HepG2 (cell line): ENCODE measurements at regions not wholly inside any gene's neighbourhood (a gene's known extent, or its start where the extent isn't known, plus 50 kb on each side); places are given as distances from the start of the nearest gene placed in this dataset.

Experiments
- ATAC-seq: fragments of 200-7000 bp; cut with Tn5 transposase; 3 replicates; pipeline ENCODE4 v1.9.1; 2020; ENCODE audit warnings: mild to moderate bottlenecking, moderate library complexity
- BruUV-seq: library from RNA; stranded (reverse); fragments of 400-500 nt; replicated peaks from 2 replicates; lab custom pipeline; 2021; lab: Mats Ljungman, UMichigan
- CTCF ChIA-PET: fragments of 300-600 bp; formaldehyde crosslinking; extraction: SDS; loops from one replicate; lab custom pipeline; 2021; ENCODE audit warnings: low total read pairs, inconsistent platforms, low intra/inter-chr PET ratio; lab: Yijun Ruan, JAX
- POLR2A ChIA-PET: fragments of 350-600 bp; sonication (Branson Sonifier 250); formaldehyde crosslinking; loops from one replicate; lab custom pipeline; 2020; ENCODE audit warnings: antibody characterized with exemption, inconsistent platforms; lab: Yijun Ruan, JAX
- DNase-seq: peaks from one replicate; pipeline ENCODE4 v3.0.0-alpha.2; 2015; ENCODE audit warnings: low spot score
- FAIRE-seq: peaks from 3 replicates; lab custom pipeline; 2011; peaks lifted over from hg19 to GRCh38; lab: Jason Lieb, UNC
- H2AFZ ChIP-seq: one replicate; pipeline ENCODE4 v1.6.1; 2011; ENCODE audit warnings: low read length, inconsistent platforms
- H3K27ac ChIP-seq: fragments of 300-600 bp; 3 replicates; pipeline ENCODE4 v1.8.0; 2011; ENCODE audit warnings: mixed run types, mild to moderate bottlenecking, mixed read lengths, low read length, inconsistent platforms; ENCODE audit not compliant: insufficient read depth; ENCODE audit errors: extremely low read length
- H3K27me3 ChIP-seq, 2 experiments: fragments of 200-600 bp in 1 of 2; 2 replicates in 1 of 2; 3 replicates in 1 of 2; pipeline versions ENCODE4 v1.6.0 to v1.8.0; 2011; ENCODE audit warnings: low read length in 2 of 2, mild to moderate bottlenecking in 2 of 2, moderate library complexity in 2 of 2, inconsistent platforms in 1 of 2; ENCODE audit not compliant: insufficient read depth in 2 of 2, control insufficient read depth in 1 of 2
- H3K36me3 ChIP-seq, 2 experiments: fragments of 200-600 bp in 1 of 2; replicated peaks in 1 of 2; 2 replicates in 1 of 2; 3 replicates in 1 of 2; pipeline versions ENCODE4 v1.5.1 to v1.8.0; 2011; ENCODE audit warnings: low read length in 2 of 2, inconsistent platforms in 1 of 2; ENCODE audit not compliant: insufficient read depth in 2 of 2, control insufficient read depth in 1 of 2
- H3K4me1 ChIP-seq: 2 replicates; pipeline ENCODE4 v1.5.1; 2012; ENCODE audit warnings: low read length, inconsistent platforms; ENCODE audit not compliant: insufficient read depth
- H3K4me2 ChIP-seq: 2 replicates; pipeline ENCODE4 v1.6.0; 2011; ENCODE audit warnings: low read depth, low read length, inconsistent platforms
- H3K4me3 ChIP-seq, 3 experiments: fragments of 200-600 bp in 1 of 3; sonication (generic), shearing (Covaris generic) in 1 of 3; replicated peaks in 1 of 3; 2 replicates each; pipeline ENCODE4 v1.5.1; 2011 to 2016; ENCODE audit warnings: low read length in 3 of 3, inconsistent platforms in 2 of 3, low read depth in 2 of 3, mild to moderate bottlenecking in 2 of 3, control low read depth in 1 of 3, mixed read lengths in 1 of 3; ENCODE audit not compliant: insufficient read depth in 1 of 3
- H3K79me2 ChIP-seq: one replicate; pipeline ENCODE4 v1.6.1; 2011; ENCODE audit warnings: low read length, inconsistent platforms; ENCODE audit not compliant: insufficient read depth
- H3K9ac ChIP-seq: 2 replicates; pipeline ENCODE4 v1.6.0; 2011; ENCODE audit warnings: mild to moderate bottlenecking, low read depth, low read length, inconsistent platforms; ENCODE audit not compliant: insufficient read depth
- H3K9me3 ChIP-seq: 2 replicates; pipeline ENCODE4 v1.5.1; 2012; ENCODE audit warnings: mild to moderate bottlenecking, low read length
- H4K20me1 ChIP-seq: 2 replicates; pipeline ENCODE4 v1.6.0; 2011; ENCODE audit warnings: inconsistent platforms, mild to moderate bottlenecking, low read length, moderate library complexity; ENCODE audit not compliant: insufficient read depth
- BCLAF1 ChIP-seq: fragments of 450-650 bp; IDR thresholded peaks from 2 replicates; pipeline ENCODE4 v1.6.1; 2017; ENCODE audit warnings: mild to moderate bottlenecking
- CEBPZ ChIP-seq: IDR thresholded peaks from 2 replicates; pipeline ENCODE4 v1.6.1; 2012; ENCODE audit warnings: low read length, improper control_type of control experiment
- ELF1 ChIP-seq: sonication (generic); formaldehyde crosslinking; IDR thresholded peaks from 2 replicates; pipeline ENCODE4 v1.4.0; 2020; ENCODE audit warnings: missing genetic modification reagents
- EZH2 ChIP-seq: conservative IDR thresholded peaks from 2 replicates; pipeline ENCODE4 v1.6.1; 2012; ENCODE audit warnings: mild to moderate bottlenecking, low read depth, low read length, moderate library complexity
- RBM39 ChIP-seq: fragments of 200-400 bp; formaldehyde crosslinking; IDR thresholded peaks from one replicate; pipeline ENCODE4 v1.6.1; 2018; ENCODE audit warnings: antibody characterized with exemption, mild to moderate bottlenecking, low read depth, low read length; ENCODE audit not compliant: poor library complexity, severe bottlenecking
- SAFB2 ChIP-seq: sonication (generic); formaldehyde crosslinking; IDR thresholded peaks from 2 replicates; pipeline ENCODE4 v1.5.1; 2020; ENCODE audit warnings: missing genetic modification reagents, low read depth, mild to moderate bottlenecking, borderline replicate concordance
- TCF7 ChIP-seq: sonication (generic); IDR thresholded peaks from 2 replicates; pipeline ENCODE4 v1.6.1; 2016; ENCODE audit warnings: antibody characterized with exemption, low read depth
- TERF1 ChIP-seq: sonication (generic); formaldehyde crosslinking; IDR thresholded peaks from 2 replicates; pipeline ENCODE4 v1.8.0; 2022; ENCODE audit warnings: mild to moderate bottlenecking, missing genetic modification reagents, moderate library complexity
- YEATS4 ChIP-seq: sonication (generic); formaldehyde crosslinking; IDR thresholded peaks from 2 replicates; pipeline ENCODE4 v1.4.0; 2020; ENCODE audit warnings: missing genetic modification reagents, borderline replicate concordance
- ZEB1 ChIP-seq: IDR thresholded peaks from 2 replicates; pipeline ENCODE4 v1.6.1; 2012; ENCODE audit warnings: mild to moderate bottlenecking, low read depth, inconsistent platforms; ENCODE audit not compliant: insufficient replicate concordance
- ZIK1 ChIP-seq: sonication (generic); formaldehyde crosslinking; IDR thresholded peaks from 2 replicates; pipeline ENCODE4 v1.5.0; 2020; ENCODE audit warnings: mild to moderate bottlenecking, low read depth, missing genetic modification reagents, borderline replicate concordance
- ZMAT3 ChIP-seq: sonication (generic); formaldehyde crosslinking; conservative IDR thresholded peaks from 2 replicates; pipeline ENCODE4 v1.7.0; 2021; ENCODE audit warnings: missing genetic modification reagents
- ZNF3 ChIP-seq: IDR thresholded peaks from 2 replicates; pipeline ENCODE4 v1.7.0; 2017; ENCODE audit warnings: inconsistent platforms
- ZSCAN22 ChIP-seq: sonication (generic); formaldehyde crosslinking; IDR thresholded peaks from 2 replicates; pipeline ENCODE4 v1.4.0; 2020; ENCODE audit warnings: mild to moderate bottlenecking, missing genetic modification reagents
- WGBS: methylation state at CpG from one replicate; pipeline ENCODE4 v1.1.6; 2017; ENCODE audit warnings: low lambda C conversion rate; 5-methylcytosine and 5-hydroxymethylcytosine counted together
- in situ Hi-C: cut with HindIII; loops from 2 replicates; pipeline ENCODE4 v1.10.0; 2017; ENCODE audit warnings: low pct_unique_long_range_greater_than_20kb; ENCODE audit not compliant: extremely low pct_ligation_motif_present
- intact Hi-C: fragments of 100-400 bp; cut with micrococcal nuclease; formaldehyde crosslinking; loops from one replicate; pipeline ENCODE4 v1.10.0; 2022; ENCODE audit not compliant: unreplicated experiment

DNA sequence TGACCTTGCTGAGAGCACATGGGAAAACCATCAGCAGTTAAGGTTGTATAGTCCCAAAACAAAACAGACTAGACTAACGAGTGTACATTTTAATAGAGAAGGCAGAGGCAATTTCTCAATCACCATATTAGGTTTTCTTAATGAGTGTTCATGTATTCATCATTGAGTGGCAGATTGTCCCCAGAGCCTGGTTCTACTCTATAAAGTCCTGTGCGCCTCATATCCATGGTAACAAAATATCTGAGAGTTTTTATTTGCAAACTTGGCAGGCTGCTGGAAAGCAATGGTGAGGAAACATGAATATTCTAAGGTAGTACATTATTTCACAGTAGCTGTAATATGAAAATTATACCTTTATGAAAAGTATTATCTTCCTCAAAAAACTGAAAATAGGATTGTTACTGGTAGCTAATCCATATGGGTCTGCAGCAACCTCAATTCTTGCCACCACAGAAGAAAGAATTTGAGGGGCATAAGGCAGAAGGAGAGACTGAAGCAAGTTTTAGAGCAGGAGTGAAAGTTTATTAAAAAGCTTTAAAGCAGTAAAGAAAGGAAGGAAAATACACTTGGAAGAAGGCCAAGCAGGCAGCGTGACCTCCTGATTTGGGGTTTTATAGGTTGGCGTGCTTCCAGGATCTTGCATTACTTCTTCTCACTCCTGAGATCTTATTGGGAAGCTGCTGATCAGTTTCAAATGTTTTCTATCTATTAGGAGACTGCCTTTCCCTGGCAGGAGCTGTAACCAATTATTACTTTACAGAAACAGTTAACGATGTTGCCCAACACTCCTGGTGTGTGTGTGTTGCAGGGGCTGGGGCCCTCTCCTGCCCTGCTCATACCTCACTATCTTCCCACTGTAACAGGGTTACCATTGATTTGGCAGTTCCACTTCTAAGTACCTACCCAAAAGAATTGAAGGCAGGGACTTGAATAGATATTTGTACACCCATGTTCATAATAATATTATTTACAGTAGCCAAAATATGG is 154.0 kb upstream of the NUDT4 start (continued):
- TF ChIP-seq TCF7 (no peak), EZH2 (no peak), TERF1 (no peak), YEATS4 (CRISPR knock-in tag) (no peak)

GRCh38 chr12:93225094-93225493 is 152.6 kb upstream of the NUDT4 start:
- ChIA-PET POLR2A (no interaction called here), CTCF (no interaction called here)
- in situ Hi-C loops: no loop called here
- TF ChIP-seq CEBPZ (no peak), ZSCAN22 (CRISPR knock-in tag) (no peak), ZNF3 (CRISPR knock-in tag) (no peak), SAFB2 (no peak), ZIK1 (CRISPR knock-in tag) (no peak), BCLAF1 (no peak), ELF1 (CRISPR knock-in tag) (no peak), RBM39 (no peak), ZMAT3 (no peak), ZEB1 (no peak)

More at GRCh38 chr12:93225094-93225493, 152.6 kb upstream of the NUDT4 start:
- Histone ChIP-seq H3K4me3 (no peak overlapping the region), H3K4me2 (no peak overlapping the region), H3K9ac (no peak overlapping the region), H3K9me3 (peaks cover 18% of the 10 kb centered on the region), H3K4me1 (peaks cover 11% of the 10 kb centered on the region), H2AFZ (no peak overlapping the region), H3K27me3 (no peaks in the 10 kb centered on the region), H3K27ac (no peak overlapping the region), H4K20me1 (no peaks in the 10 kb centered on the region), H3K79me2 (no peaks in the 10 kb centered on the region), H3K36me3 (no peaks in the 10 kb centered on the region)
- WGBS: 47% methylated on average over 2 of the region's 2 CpGs
- intact Hi-C loops: no loop called here
- no peak for ATAC-seq
- no TSS peak for BruUV-seq
- no peak for FAIRE-seq
- no peak for DNase-seq
